GM12878 (cell line): ENCODE measurements at regions not wholly inside any gene's neighbourhood (a gene's known extent, or its start where the extent isn't known, plus 50 kb on each side); places are given as distances from the start of the nearest gene placed in this dataset.

Experiments
- CEBPB ChIP-seq, 2 experiments: fragments of 150-350 bp in 1 of 2; IDR thresholded peaks; 2 replicates each; pipeline ENCODE4 v1.6.1; 2012 to 2014; ENCODE audit warnings: low read depth in 2 of 2, low read length in 2 of 2, borderline replicate concordance in 1 of 2, inconsistent platforms in 1 of 2
- CREB1 ChIP-seq: IDR thresholded peaks from 2 replicates; pipeline ENCODE4 v1.6.1; 2012; ENCODE audit warnings: low read depth, mild to moderate bottlenecking, inconsistent platforms
- CTCF ChIP-seq, 3 experiments: IDR thresholded peaks in 2 of 3; conservative IDR thresholded peaks in 1 of 3; 2 replicates each; pipeline ENCODE4 v1.5.1; 2011; ENCODE audit warnings: low read depth in 3 of 3, low read length in 3 of 3, mild to moderate bottlenecking in 3 of 3, control low read depth in 2 of 3, moderate library complexity in 2 of 3, inconsistent platforms in 1 of 3, mixed read lengths in 1 of 3; ENCODE audit not compliant: control insufficient read depth in 2 of 3, insufficient read depth in 1 of 3; ENCODE audit errors: extremely low read depth in 1 of 3
- EGR1 ChIP-seq, 2 experiments: IDR thresholded peaks; 1 replicate in 1 of 2; 2 replicates in 1 of 2; pipeline ENCODE4 v1.6.1; 2011 to 2012; ENCODE audit warnings: low read depth in 2 of 2, low read length in 2 of 2, borderline replicate concordance in 1 of 2, mild to moderate bottlenecking in 1 of 2, moderate library complexity in 1 of 2
- EP300 ChIP-seq, 2 experiments: fragments of 150-350 bp in 1 of 2; IDR thresholded peaks; 2 replicates each; pipeline ENCODE4 v1.6.1; 2011 to 2012; ENCODE audit warnings: low read depth in 2 of 2, low read length in 2 of 2, borderline replicate concordance in 1 of 2, improper control_type of control experiment in 1 of 2, inconsistent platforms in 1 of 2; ENCODE audit not compliant: control insufficient read depth in 1 of 2
- GABPA ChIP-seq: IDR thresholded peaks from 2 replicates; pipeline ENCODE4 v1.6.1; 2014; ENCODE audit warnings: antibody characterized with exemption, low read depth, mild to moderate bottlenecking, inconsistent platforms
- JUND ChIP-seq: IDR thresholded peaks from 2 replicates; pipeline ENCODE4 v1.6.1; 2012; ENCODE audit warnings: low read depth, mild to moderate bottlenecking, low read length, improper control_type of control experiment, moderate library complexity
- POLR2A ChIP-seq: IDR thresholded peaks from 2 replicates; pipeline ENCODE4 v1.6.1; 2011; ENCODE audit warnings: low read depth, mild to moderate bottlenecking, low read length
- PRDM15 ChIP-seq: fragments of 450-650 bp; formaldehyde crosslinking; IDR thresholded peaks from 2 replicates; pipeline ENCODE4 v1.4.0; 2020; ENCODE audit warnings: mild to moderate bottlenecking, moderate library complexity
- RBBP5 ChIP-seq: fragments of 200-600 bp; sonication (generic); conservative IDR thresholded peaks from 2 replicates; pipeline ENCODE4 v1.6.1; 2016
- RUNX3 ChIP-seq: IDR thresholded peaks from 2 replicates; pipeline ENCODE4 v1.6.1; 2012; ENCODE audit warnings: low read length, inconsistent platforms
- ZNF687 ChIP-seq: fragments of 450-650 bp; IDR thresholded peaks from 2 replicates; pipeline ENCODE4 v1.6.1; 2017; ENCODE audit warnings: mild to moderate bottlenecking, moderate library complexity

- TF ChIP-seq CEBPB (IDR thresholded peaks at IDR 0.05; ENCODE audit: borderline replicate concordance in 1 of 2, low read depth in 2 of 2, low read length in 2 of 2) (no peak), CTCF (IDR thresholded peaks at IDR 0.05 in 2 of 3, conservative IDR thresholded peaks at IDR 0.05 in 1 of 3; ENCODE audit: control insufficient read depth in 2 of 3, extremely low read depth in 1 of 3, insufficient read depth in 1 of 3, low read depth in 3 of 3, low read length in 3 of 3) (no peak), EGR1 (IDR thresholded peaks at IDR 0.05; ENCODE audit: borderline replicate concordance in 1 of 2, low read depth in 2 of 2, low read length in 2 of 2) (no peak), JUND (no peak), ZNF687 (no peak), CREB1 (no peak), PRDM15 (no peak), POLR2A (no peak), GABPA (no peak), RUNX3 (no peak), EP300 (IDR thresholded peaks at IDR 0.05; ENCODE audit: borderline replicate concordance in 1 of 2, control insufficient read depth in 1 of 2, low read depth in 2 of 2, low read length in 2 of 2) (no peak), RBBP5 (no peak)
These were observed 131.7 kb upstream of the TARS1 start for GRCh38 chr5:33309068-33309467.
